C4-2B (cell line): ENCODE measurements at regions not wholly inside any gene's neighbourhood (a gene's known extent, or its start where the extent isn't known, plus 50 kb on each side); places are given as distances from the start of the nearest gene placed in this dataset.

Source experiments
- ZFX ChIP-seq: fragments of 450-650 bp; IDR thresholded peaks from 2 replicates; pipeline ENCODE4 v1.6.1; 2017
- TF ChIP-seq, protein P1 (sequence below): fragments of 450-650 bp; conservative IDR thresholded peaks from 2 replicates; pipeline ENCODE4 v1.5.1; 2017; ENCODE audit warnings: mild to moderate bottlenecking

DNA sequence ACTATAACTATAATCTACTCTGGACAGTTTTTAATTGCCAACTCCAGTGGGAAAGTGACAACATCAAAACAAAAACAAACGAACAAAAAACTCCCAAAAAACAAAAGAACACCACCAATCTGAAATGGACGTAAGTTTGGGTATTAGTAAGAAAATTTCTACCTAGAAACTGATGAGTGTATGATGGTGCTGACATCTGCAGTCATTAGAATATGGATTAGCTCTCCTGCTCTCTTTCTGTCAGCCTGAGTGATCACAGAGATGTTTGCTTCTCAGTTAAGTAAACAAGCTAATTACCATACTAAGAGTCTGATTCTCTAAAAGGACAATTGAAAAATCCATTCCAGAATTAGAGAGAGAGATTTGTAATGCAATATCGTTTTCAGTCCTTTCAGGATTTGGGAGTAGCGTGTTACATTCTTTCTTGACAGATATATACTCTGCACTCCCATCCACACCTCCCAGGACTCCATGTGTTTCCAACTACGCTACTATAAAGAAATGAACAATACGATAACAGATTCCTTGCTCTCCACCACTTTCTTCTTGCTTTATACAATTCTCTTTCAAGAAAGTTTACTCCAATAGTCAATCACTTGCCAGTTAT, 1347.4 kb upstream of the PIK3C3 start:
- TF ChIP-seq, protein P1, sequence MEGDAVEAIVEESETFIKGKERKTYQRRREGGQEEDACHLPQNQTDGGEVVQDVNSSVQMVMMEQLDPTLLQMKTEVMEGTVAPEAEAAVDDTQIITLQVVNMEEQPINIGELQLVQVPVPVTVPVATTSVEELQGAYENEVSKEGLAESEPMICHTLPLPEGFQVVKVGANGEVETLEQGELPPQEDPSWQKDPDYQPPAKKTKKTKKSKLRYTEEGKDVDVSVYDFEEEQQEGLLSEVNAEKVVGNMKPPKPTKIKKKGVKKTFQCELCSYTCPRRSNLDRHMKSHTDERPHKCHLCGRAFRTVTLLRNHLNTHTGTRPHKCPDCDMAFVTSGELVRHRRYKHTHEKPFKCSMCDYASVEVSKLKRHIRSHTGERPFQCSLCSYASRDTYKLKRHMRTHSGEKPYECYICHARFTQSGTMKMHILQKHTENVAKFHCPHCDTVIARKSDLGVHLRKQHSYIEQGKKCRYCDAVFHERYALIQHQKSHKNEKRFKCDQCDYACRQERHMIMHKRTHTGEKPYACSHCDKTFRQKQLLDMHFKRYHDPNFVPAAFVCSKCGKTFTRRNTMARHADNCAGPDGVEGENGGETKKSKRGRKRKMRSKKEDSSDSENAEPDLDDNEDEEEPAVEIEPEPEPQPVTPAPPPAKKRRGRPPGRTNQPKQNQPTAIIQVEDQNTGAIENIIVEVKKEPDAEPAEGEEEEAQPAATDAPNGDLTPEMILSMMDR: no peak
- TF ChIP-seq ZFX: no peak
